HCT116 (cell line): ENCODE measurements at regions not wholly inside any gene's neighbourhood (a gene's known extent, or its start where the extent isn't known, plus 50 kb on each side); places are given as distances from the start of the nearest gene placed in this dataset.

ENCODE experiments used
- ATAC-seq: fragments of 200-7000 bp; cut with Tn5 transposase; 2 replicates; pipeline ENCODE4 v1.9.1; 2020; ENCODE audit warnings: mild to moderate bottlenecking, moderate library complexity
- BruUV-seq: library from RNA; stranded (reverse); fragments of 400-500 nt; replicated peaks from 2 replicates; lab custom pipeline; 2021; lab: Mats Ljungman, UMichigan
- CTCF ChIA-PET: fragments of 300-600 bp; sonication (Branson Sonifier 250); formaldehyde crosslinking; loops from one replicate; lab custom pipeline; 2021; ENCODE audit warnings: antibody characterized with exemption; lab: Charles Lee
- POLR2A ChIA-PET: fragments of 300-600, 350-600 bp; sonication (Branson Sonifier 250); formaldehyde crosslinking; loops from one replicate; lab custom pipeline; 2021; ENCODE audit warnings: antibody characterized with exemption; lab: Charles Lee
- RAD21 ChIA-PET, 2 experiments: fragments of 300-600 bp; sonication (Branson Sonifier 250); formaldehyde crosslinking; loops; one replicate each; lab custom pipeline; 2023; ENCODE audit warnings: low total read pairs in 2 of 2; ENCODE audit not compliant: uncharacterized antibody in 2 of 2, unreplicated experiment in 2 of 2, low non-redundant PET in 1 of 2; lab: Charles Lee
- DNase-seq: peaks from one replicate; pipeline ENCODE4 v3.0.0-alpha.2; 2010; ENCODE audit warnings: low read depth, low spot score
- H2AFZ ChIP-seq: fragments of 200-600 bp; shearing (Covaris generic), sonication (generic); 2 replicates; pipeline ENCODE4 v1.6.1; 2017; ENCODE audit warnings: low read depth, mixed run types, mixed read lengths, antibody characterized with exemption, low read length; ENCODE audit not compliant: poor library complexity, severe bottlenecking
- H3K27ac ChIP-seq: 2 replicates; pipeline ENCODE4 v1.5.1; 2012; ENCODE audit warnings: low read depth, low read length
- H3K27me3 ChIP-seq: fragments of 200-600 bp; sonication (generic); 2 replicates; pipeline ENCODE4 v1.6.1; 2016; ENCODE audit warnings: mixed run types, low read length, mixed read lengths; ENCODE audit not compliant: insufficient read depth
- H3K36me3 ChIP-seq, 2 experiments: fragments of 200-500 bp in 1 of 2; fragments of 200-600 bp in 1 of 2; sonication (Bioruptor generic) in 1 of 2; sonication (generic) in 1 of 2; 2 replicates each; pipeline versions ENCODE4 v1.5.1 to v1.6.1; 2014 to 2016; ENCODE audit warnings: low read length in 2 of 2, inconsistent platforms in 1 of 2, mixed read lengths in 1 of 2, mixed run types in 1 of 2; ENCODE audit not compliant: insufficient read depth in 2 of 2, control insufficient read depth in 1 of 2
- H3K4me1 ChIP-seq, 2 experiments: fragments of 200-600 bp in 1 of 2; sonication (generic) in 1 of 2; 2 replicates each; pipeline versions ENCODE4 v1.5.1 to v1.6.1; 2012 to 2017; ENCODE audit warnings: low read length in 2 of 2, inconsistent platforms in 1 of 2, mild to moderate bottlenecking in 1 of 2, mixed read lengths in 1 of 2, mixed run types in 1 of 2, moderate library complexity in 1 of 2; ENCODE audit not compliant: insufficient read depth in 2 of 2, control insufficient read depth in 1 of 2
- H3K4me2 ChIP-seq: fragments of 200-600 bp; sonication (generic); 2 replicates; pipeline ENCODE4 v1.6.1; 2017; ENCODE audit warnings: mixed run types, low read length, mixed read lengths
- H3K4me3 ChIP-seq, 2 experiments: fragments of 200-600 bp in 1 of 2; sonication (generic) in 1 of 2; replicated peaks in 1 of 2; 2 replicates each; pipeline ENCODE4 v1.5.1; 2011 to 2016; ENCODE audit warnings: low read length in 2 of 2, control low read depth in 1 of 2, low read depth in 1 of 2, mild to moderate bottlenecking in 1 of 2, mixed read lengths in 1 of 2, mixed run types in 1 of 2
- H3K79me2 ChIP-seq: fragments of 200-600 bp; sonication (generic); 2 replicates; pipeline ENCODE4 v1.6.1; 2017; ENCODE audit warnings: mild to moderate bottlenecking, mixed run types, low read length, moderate library complexity, mixed read lengths; ENCODE audit not compliant: insufficient read depth
- H3K9ac ChIP-seq: fragments of 200-600 bp; sonication (generic); 2 replicates; pipeline ENCODE4 v1.6.1; 2016; ENCODE audit warnings: low read length, mixed read lengths
- H3K9me2 ChIP-seq: fragments of 200-600 bp; sonication (generic), shearing (Covaris generic); 2 replicates; pipeline ENCODE4 v1.6.1; 2017; ENCODE audit warnings: mixed run types, mild to moderate bottlenecking, moderate library complexity; ENCODE audit not compliant: insufficient read depth
- H3K9me3 ChIP-seq, 2 experiments: fragments of 200-500 bp in 1 of 2; fragments of 200-600 bp in 1 of 2; sonication (Bioruptor generic) in 1 of 2; sonication (generic) in 1 of 2; 2 replicates each; pipeline ENCODE4 v1.6.1; 2014 to 2017; ENCODE audit warnings: low read length in 2 of 2, mixed read lengths in 2 of 2, inconsistent platforms in 1 of 2, low read depth in 1 of 2, mild to moderate bottlenecking in 1 of 2, mixed run types in 1 of 2, moderate library complexity in 1 of 2; ENCODE audit not compliant: control insufficient read depth in 1 of 2, insufficient read depth in 1 of 2
- H4K20me1 ChIP-seq: fragments of 200-600 bp; sonication (generic), shearing (Covaris generic); 2 replicates; pipeline ENCODE4 v1.6.1; 2017; ENCODE audit warnings: mixed run types, mild to moderate bottlenecking, moderate library complexity; ENCODE audit not compliant: insufficient read depth
- CTCF ChIP-seq, 3 experiments: fragments of 200-600 bp in 1 of 3; sonication (generic) in 1 of 3; IDR thresholded peaks in 2 of 3; conservative IDR thresholded peaks in 1 of 3; 2 replicates each; pipeline ENCODE4 v1.5.1; 2012 to 2017; ENCODE audit warnings: low read depth in 2 of 3, low read length in 2 of 3, antibody characterized with exemption in 1 of 3, borderline replicate concordance in 1 of 3, control low read depth in 1 of 3, mild to moderate bottlenecking in 1 of 3, mixed read lengths in 1 of 3, mixed run types in 1 of 3, moderate library complexity in 1 of 3; ENCODE audit not compliant: insufficient read depth in 1 of 3
- POLR2AphosphoS5 ChIP-seq: IDR thresholded peaks from 2 replicates; pipeline ENCODE4 v1.6.1; 2011; ENCODE audit warnings: mild to moderate bottlenecking, low read depth, low read length, moderate library complexity
- ZBTB33 ChIP-seq: IDR thresholded peaks from 2 replicates; pipeline ENCODE4 v1.6.1; 2011; ENCODE audit warnings: mild to moderate bottlenecking, low read length, moderate library complexity; ENCODE audit not compliant: insufficient replicate concordance; ENCODE audit errors: extremely low read depth
- ZNF274 ChIP-seq: fragments of 200-500 bp; sonication (Bioruptor generic); IDR thresholded peaks from 2 replicates; pipeline ENCODE4 v1.6.1; 2014; ENCODE audit warnings: mild to moderate bottlenecking, low read depth, low read length, inconsistent platforms
- intact Hi-C: fragments of 100-400 bp; cut with micrococcal nuclease; formaldehyde crosslinking; loops from 2 replicates; pipeline ENCODE4 v1.10.0; 2022

GRCh38 chr5:18236386-18236785 is 602.1 kb downstream of the TAF11L14 start:
- Histone ChIP-seq H3K4me3 (no peak overlapping the region), H3K36me3 (no peaks in the 10 kb centered on the region), H3K9me3 (peaks cover 11 to 12% of the 10 kb centered on the region in 2 experiments; a peak in 2 of 4 replicates), H3K4me2 (no peak overlapping the region), H3K9ac (no peak overlapping the region), H3K4me1 (no peaks in the 10 kb centered on the region), H3K27ac (no peak overlapping the region), H3K79me2 (no peaks in the 10 kb centered on the region), H2AFZ (no peak overlapping the region), H4K20me1 (no peaks in the 10 kb centered on the region), H3K9me2 (no peaks in the 10 kb centered on the region), H3K27me3 (no peaks in the 10 kb centered on the region)
- ChIA-PET RAD21 (no interaction called here), POLR2A (no interaction called here), CTCF (no interaction called here)
- intact Hi-C loops = no loop called here
- no peak for ATAC-seq
- BruUV-seq = no TSS peak
- DNase-seq = no peak
- TF ChIP-seq ZNF274 = no peak

- H3K4me3 ChIP-seq = no peak overlapping the region
- ATAC-seq (no peak), DNase-seq (no peak)
- no peak overlapping the region for H3K27ac ChIP-seq
- H3K27me3 ChIP-seq = no peaks in the 10 kb centered on the region
- H3K4me2 ChIP-seq = no peak overlapping the region
- RAD21 ChIA-PET = no interaction called here
- no peaks in the 10 kb centered on the region for H3K36me3 ChIP-seq
- H3K9ac ChIP-seq = no peak overlapping the region
- H3K4me1 ChIP-seq = no peaks in the 10 kb centered on the region
- no peaks in the 10 kb centered on the region for H3K9me2 ChIP-seq
- H4K20me1 ChIP-seq = no peaks in the 10 kb centered on the region
- POLR2A ChIA-PET = no interaction called here
- BruUV-seq = no TSS peak
- intact Hi-C loops = no loop called here
- H3K79me2 ChIP-seq = no peaks in the 10 kb centered on the region
- no peak overlapping the region for H2AFZ ChIP-seq
- TF ChIP-seq POLR2AphosphoS5 (no peak), ZBTB33 (no peak), CTCF (IDR thresholded peaks at IDR 0.05 in 2 of 3, conservative IDR thresholded peaks at IDR 0.05 in 1 of 3; ENCODE audit: borderline replicate concordance in 1 of 3, insufficient read depth in 1 of 3, low read depth in 2 of 3, low read length in 2 of 3) (no peak)
- peaks cover 4 to 22% of the 10 kb centered on the region in 2 experiments; a peak in 2 of 4 replicates for H3K9me3 ChIP-seq
- CTCF ChIA-PET = no interaction called here
Observed at GRCh38 chr5:18238321-18238720, 604.1 kb downstream of the TAF11L14 start.
